ENCODE measurements at regions not wholly inside any gene's neighbourhood (a gene's known extent, or its start where the extent isn't known, plus 50 kb on each side); places are given as distances from the start of the nearest gene placed in this dataset.

DNA sequence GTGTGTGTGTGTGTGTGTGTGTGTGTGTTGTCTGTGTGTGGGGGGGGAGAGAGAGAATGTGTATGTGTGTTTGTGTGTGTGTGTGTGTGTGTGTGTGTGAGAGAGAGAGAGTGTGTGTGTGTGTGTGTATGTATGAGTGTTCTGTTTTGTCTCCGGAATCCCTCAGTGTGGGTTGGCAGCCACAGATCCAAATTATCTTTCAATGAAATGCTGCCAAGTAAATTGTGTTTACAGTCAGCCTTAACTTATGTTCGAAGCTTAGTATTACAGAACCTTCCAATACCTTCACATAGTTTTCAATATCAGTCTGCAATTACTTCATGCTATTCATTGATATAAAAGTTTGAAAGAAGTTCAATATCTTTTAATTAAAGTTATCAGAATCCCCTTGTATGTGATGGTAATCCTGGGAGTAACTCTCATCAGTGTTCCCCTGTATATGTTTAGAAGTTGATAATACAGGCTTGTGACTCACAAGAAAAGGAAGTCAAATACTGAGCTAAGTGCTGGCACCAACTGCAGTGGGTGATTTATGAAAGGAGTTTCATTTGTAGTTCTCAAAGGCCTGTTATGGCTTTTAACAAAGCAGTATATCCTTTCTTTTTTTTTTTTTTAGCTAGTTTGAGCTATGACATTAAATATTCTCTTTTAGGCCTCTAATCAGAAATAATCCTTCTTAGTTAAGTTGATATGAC lies 51.6 kb upstream of the HTR2C start:
- TF ChIP-seq POLR2A (IDR thresholded peaks at IDR 0.05), result no peak
- TF ChIP-seq, protein P1, sequence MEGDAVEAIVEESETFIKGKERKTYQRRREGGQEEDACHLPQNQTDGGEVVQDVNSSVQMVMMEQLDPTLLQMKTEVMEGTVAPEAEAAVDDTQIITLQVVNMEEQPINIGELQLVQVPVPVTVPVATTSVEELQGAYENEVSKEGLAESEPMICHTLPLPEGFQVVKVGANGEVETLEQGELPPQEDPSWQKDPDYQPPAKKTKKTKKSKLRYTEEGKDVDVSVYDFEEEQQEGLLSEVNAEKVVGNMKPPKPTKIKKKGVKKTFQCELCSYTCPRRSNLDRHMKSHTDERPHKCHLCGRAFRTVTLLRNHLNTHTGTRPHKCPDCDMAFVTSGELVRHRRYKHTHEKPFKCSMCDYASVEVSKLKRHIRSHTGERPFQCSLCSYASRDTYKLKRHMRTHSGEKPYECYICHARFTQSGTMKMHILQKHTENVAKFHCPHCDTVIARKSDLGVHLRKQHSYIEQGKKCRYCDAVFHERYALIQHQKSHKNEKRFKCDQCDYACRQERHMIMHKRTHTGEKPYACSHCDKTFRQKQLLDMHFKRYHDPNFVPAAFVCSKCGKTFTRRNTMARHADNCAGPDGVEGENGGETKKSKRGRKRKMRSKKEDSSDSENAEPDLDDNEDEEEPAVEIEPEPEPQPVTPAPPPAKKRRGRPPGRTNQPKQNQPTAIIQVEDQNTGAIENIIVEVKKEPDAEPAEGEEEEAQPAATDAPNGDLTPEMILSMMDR (IDR thresholded peaks at IDR 0.05), result no peak

Data from esophagus squamous epithelium (tissue), 4 donors.